SK-N-SH treated with all-trans-retinoic acid at 6 μM for 48 hours (cell line): ENCODE measurements at regions not wholly inside any gene's neighbourhood (a gene's known extent, or its start where the extent isn't known, plus 50 kb on each side); places are given as distances from the start of the nearest gene placed in this dataset.

ENCODE experiments used
- ATAC-seq: fragments of 200-7000 bp; cut with Tn5 transposase; 3 replicates; pipeline ENCODE4 v1.9.1; 2020; ENCODE audit warnings: mild to moderate bottlenecking, moderate library complexity
- ARNTL ChIP-seq: fragments of 450-650 bp; formaldehyde crosslinking; IDR thresholded peaks from 2 replicates; pipeline ENCODE4 v1.5.0; 2020; ENCODE audit warnings: low read depth, mild to moderate bottlenecking, moderate library complexity, borderline replicate concordance
- CSDC2 ChIP-seq: fragments of 250-450 bp; sonication (Bioruptor Pico); IDR thresholded peaks from 2 replicates; pipeline ENCODE4 v1.5.0; 2020; ENCODE audit warnings: mild to moderate bottlenecking, moderate library complexity
- CSRNP3 ChIP-seq: fragments of 250-450 bp; sonication (Bioruptor Pico); IDR thresholded peaks from 2 replicates; pipeline ENCODE4 v1.5.1; 2021; ENCODE audit warnings: mild to moderate bottlenecking, moderate library complexity
- ESRRG ChIP-seq: fragments of 250-450 bp; sonication (Bioruptor Pico); IDR thresholded peaks from 2 replicates; pipeline ENCODE4 v1.6.1; 2021; ENCODE audit warnings: mild to moderate bottlenecking
- GLIS3 ChIP-seq: fragments of 250-450 bp; sonication (Bioruptor Pico); IDR thresholded peaks from 2 replicates; pipeline ENCODE4 v1.5.0; 2020; ENCODE audit warnings: mild to moderate bottlenecking, moderate library complexity
- OSR1 ChIP-seq: fragments of 250-450 bp; sonication (Bioruptor Pico); IDR thresholded peaks from 2 replicates; pipeline ENCODE4 v1.8.0; 2022; ENCODE audit warnings: moderate library complexity, mild to moderate bottlenecking, inconsistent platforms
- PATZ1 ChIP-seq: fragments of 250-450 bp; sonication (Bioruptor Pico); IDR thresholded peaks from 2 replicates; pipeline ENCODE4 v1.8.0; 2020; ENCODE audit warnings: mild to moderate bottlenecking, moderate library complexity, borderline replicate concordance
- RARB ChIP-seq: fragments of 250-450 bp; sonication (Bioruptor Pico); IDR thresholded peaks from 2 replicates; pipeline ENCODE4 v1.8.0; 2021; ENCODE audit warnings: mild to moderate bottlenecking, moderate library complexity
- SNAI2 ChIP-seq: fragments of 250-450 bp; sonication (Bioruptor Pico); IDR thresholded peaks from 2 replicates; pipeline ENCODE4 v1.5.0; 2020; ENCODE audit warnings: mild to moderate bottlenecking, moderate library complexity
- TCF4 ChIP-seq: fragments of 250-450 bp; sonication (Bioruptor Pico); IDR thresholded peaks from 2 replicates; pipeline ENCODE4 v1.8.0; 2021; ENCODE audit warnings: mild to moderate bottlenecking, moderate library complexity, borderline replicate concordance
- TSHZ2 ChIP-seq: fragments of 250-450 bp; sonication (Bioruptor Pico); IDR thresholded peaks from 2 replicates; pipeline ENCODE4 v1.5.0; 2020; ENCODE audit warnings: mild to moderate bottlenecking, moderate library complexity
- ZC3H10 ChIP-seq: fragments of 250-450 bp; sonication (Bioruptor Pico); IDR thresholded peaks from 2 replicates; pipeline ENCODE4 v1.5.1; 2021; ENCODE audit warnings: mild to moderate bottlenecking, moderate library complexity
- ZFP3 ChIP-seq: fragments of 250-450 bp; sonication (Bioruptor Pico); IDR thresholded peaks from 2 replicates; pipeline ENCODE4 v1.5.0; 2020; ENCODE audit warnings: mild to moderate bottlenecking, moderate library complexity
- ZFP30 ChIP-seq: fragments of 450-650 bp; formaldehyde crosslinking; IDR thresholded peaks from 2 replicates; pipeline ENCODE4 v1.5.0; 2022; ENCODE audit warnings: mild to moderate bottlenecking, moderate library complexity
- ZNF70 ChIP-seq: fragments of 450-650 bp; formaldehyde crosslinking; IDR thresholded peaks from 2 replicates; pipeline ENCODE4 v1.5.0; 2020; ENCODE audit warnings: mild to moderate bottlenecking, moderate library complexity
- ZNF8 ChIP-seq: fragments of 450-650 bp; formaldehyde crosslinking; IDR thresholded peaks from 2 replicates; pipeline ENCODE4 v1.5.0; 2020; ENCODE audit warnings: mild to moderate bottlenecking, moderate library complexity
- TF ChIP-seq, protein P1 (sequence below): fragments of 250-450 bp; sonication (Bioruptor Pico); IDR thresholded peaks from 2 replicates; pipeline ENCODE4 v1.8.0; 2021; ENCODE audit warnings: low read depth, mild to moderate bottlenecking, moderate library complexity, borderline replicate concordance
- TF ChIP-seq, protein P2 (sequence below): fragments of 250-450 bp; sonication (Bioruptor Pico); IDR thresholded peaks from 2 replicates; pipeline ENCODE4 v1.5.1; 2020; ENCODE audit warnings: low read depth, mild to moderate bottlenecking, moderate library complexity

DNA sequence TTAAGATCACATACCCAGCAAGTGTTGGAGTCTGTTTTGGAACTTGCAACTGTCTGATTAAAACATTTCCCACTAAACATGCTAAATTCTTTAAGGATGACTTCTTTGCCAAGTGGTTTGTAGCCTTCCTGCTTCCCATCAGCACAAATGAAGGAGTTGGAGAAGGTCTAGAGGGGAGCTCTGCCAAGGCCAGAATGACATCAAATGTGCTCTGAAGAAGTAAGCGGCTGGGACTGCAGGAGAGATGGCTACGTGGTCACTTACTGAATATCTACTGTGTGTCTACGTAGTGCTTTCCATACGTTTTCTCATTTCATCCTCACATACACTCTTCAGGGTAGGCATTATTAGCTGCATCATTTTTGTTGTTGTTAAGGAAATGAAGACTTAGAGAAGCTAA, 135.7 kb upstream of the NLRP1 start:
- no peak for TF ChIP-seq PATZ1 (CRISPR knock-in tag)
- TF ChIP-seq SNAI2 (CRISPR knock-in tag): no peak
- TF ChIP-seq ARNTL: no peak
- no peak for TF ChIP-seq OSR1
- TF ChIP-seq, protein P1, sequence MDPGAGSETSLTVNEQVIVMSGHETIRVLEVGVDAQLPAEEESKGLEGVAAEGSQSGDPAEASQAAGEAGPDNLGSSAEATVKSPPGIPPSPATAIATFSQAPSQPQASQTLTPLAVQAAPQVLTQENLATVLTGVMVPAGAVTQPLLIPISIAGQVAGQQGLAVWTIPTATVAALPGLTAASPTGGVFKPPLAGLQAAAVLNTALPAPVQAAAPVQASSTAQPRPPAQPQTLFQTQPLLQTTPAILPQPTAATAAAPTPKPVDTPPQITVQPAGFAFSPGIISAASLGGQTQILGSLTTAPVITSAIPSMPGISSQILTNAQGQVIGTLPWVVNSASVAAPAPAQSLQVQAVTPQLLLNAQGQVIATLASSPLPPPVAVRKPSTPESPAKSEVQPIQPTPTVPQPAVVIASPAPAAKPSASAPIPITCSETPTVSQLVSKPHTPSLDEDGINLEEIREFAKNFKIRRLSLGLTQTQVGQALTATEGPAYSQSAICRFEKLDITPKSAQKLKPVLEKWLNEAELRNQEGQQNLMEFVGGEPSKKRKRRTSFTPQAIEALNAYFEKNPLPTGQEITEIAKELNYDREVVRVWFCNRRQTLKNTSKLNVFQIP (CRISPR knock-in tag): no peak
- TF ChIP-seq GLIS3 (CRISPR knock-in tag): no peak
- no peak for TF ChIP-seq ZNF8 (CRISPR knock-in tag)
- ATAC-seq: no peak

DNA sequence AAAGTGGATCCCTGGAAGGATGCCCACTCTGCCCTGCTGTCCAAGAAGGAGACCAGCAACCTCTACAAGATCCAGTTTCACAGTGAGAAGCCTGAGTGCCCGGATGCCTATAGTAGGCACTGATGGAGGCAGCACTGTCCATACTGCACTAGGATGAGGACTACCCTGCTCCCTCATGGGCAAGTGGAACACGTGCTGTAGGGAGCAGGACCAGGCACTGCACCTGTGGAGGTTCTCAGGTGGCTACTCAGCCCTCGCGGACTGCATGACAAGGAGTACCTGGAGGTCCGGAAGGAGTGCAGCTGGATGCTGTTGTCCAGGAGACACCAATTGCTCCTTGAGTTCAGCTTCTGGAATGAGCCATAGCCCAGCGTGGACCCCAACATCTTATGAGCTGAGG, 146.1 kb upstream of the NLRP1 start:
- no peak for ATAC-seq
- TF ChIP-seq OSR1 (no peak), ESRRG (CRISPR knock-in tag) (no peak), ARNTL (no peak), PATZ1 (CRISPR knock-in tag) (no peak), GLIS3 (CRISPR knock-in tag) (no peak), TCF4 (CRISPR knock-in tag) (no peak), CSRNP3 (no peak), SNAI2 (CRISPR knock-in tag) (no peak), ZFP30 (CRISPR knock-in tag) (no peak), TSHZ2 (CRISPR knock-in tag) (no peak), ZC3H10 (CRISPR knock-in tag) (no peak), CSDC2 (CRISPR knock-in tag) (no peak), ZNF8 (CRISPR knock-in tag) (no peak), RARB (no peak), ZNF70 (CRISPR knock-in tag) (no peak), ZFP3 (CRISPR knock-in tag) (no peak)
- TF ChIP-seq, protein P2, sequence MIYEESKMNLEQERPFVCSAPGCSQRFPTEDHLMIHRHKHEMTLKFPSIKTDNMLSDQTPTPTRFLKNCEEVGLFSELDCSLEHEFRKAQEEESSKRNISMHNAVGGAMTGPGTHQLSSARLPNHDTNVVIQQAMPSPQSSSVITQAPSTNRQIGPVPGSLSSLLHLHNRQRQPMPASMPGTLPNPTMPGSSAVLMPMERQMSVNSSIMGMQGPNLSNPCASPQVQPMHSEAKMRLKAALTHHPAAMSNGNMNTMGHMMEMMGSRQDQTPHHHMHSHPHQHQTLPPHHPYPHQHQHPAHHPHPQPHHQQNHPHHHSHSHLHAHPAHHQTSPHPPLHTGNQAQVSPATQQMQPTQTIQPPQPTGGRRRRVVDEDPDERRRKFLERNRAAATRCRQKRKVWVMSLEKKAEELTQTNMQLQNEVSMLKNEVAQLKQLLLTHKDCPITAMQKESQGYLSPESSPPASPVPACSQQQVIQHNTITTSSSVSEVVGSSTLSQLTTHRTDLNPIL (CRISPR knock-in tag): no peak
- TF ChIP-seq, protein P1 (CRISPR knock-in tag): no peak
